HCT116 (cell line): ENCODE measurements at regions not wholly inside any gene's neighbourhood (a gene's known extent, or its start where the extent isn't known, plus 50 kb on each side); places are given as distances from the start of the nearest gene placed in this dataset.

Experiments used
- ATAC-seq: fragments of 200-7000 bp; cut with Tn5 transposase; 2 replicates; pipeline ENCODE4 v1.9.1; 2020; ENCODE audit warnings: mild to moderate bottlenecking, moderate library complexity
- BruUV-seq: library from RNA; stranded (reverse); fragments of 400-500 nt; replicated peaks from 2 replicates; lab custom pipeline; 2021; lab: Mats Ljungman, UMichigan
- CTCF ChIA-PET: fragments of 300-600 bp; sonication (Branson Sonifier 250); formaldehyde crosslinking; loops from one replicate; lab custom pipeline; 2021; ENCODE audit warnings: antibody characterized with exemption; lab: Charles Lee
- POLR2A ChIA-PET: fragments of 300-600, 350-600 bp; sonication (Branson Sonifier 250); formaldehyde crosslinking; loops from one replicate; lab custom pipeline; 2021; ENCODE audit warnings: antibody characterized with exemption; lab: Charles Lee
- RAD21 ChIA-PET, 2 experiments: fragments of 300-600 bp; sonication (Branson Sonifier 250); formaldehyde crosslinking; loops; one replicate each; lab custom pipeline; 2023; ENCODE audit warnings: low total read pairs in 2 of 2; ENCODE audit not compliant: uncharacterized antibody in 2 of 2, unreplicated experiment in 2 of 2, low non-redundant PET in 1 of 2; lab: Charles Lee
- DNase-seq: peaks from one replicate; pipeline ENCODE4 v3.0.0-alpha.2; 2010; ENCODE audit warnings: low read depth, low spot score
- H2AFZ ChIP-seq: fragments of 200-600 bp; shearing (Covaris generic), sonication (generic); 2 replicates; pipeline ENCODE4 v1.6.1; 2017; ENCODE audit warnings: low read depth, mixed run types, mixed read lengths, antibody characterized with exemption, low read length; ENCODE audit not compliant: poor library complexity, severe bottlenecking
- H3K27ac ChIP-seq: 2 replicates; pipeline ENCODE4 v1.5.1; 2012; ENCODE audit warnings: low read depth, low read length
- H3K27me3 ChIP-seq: fragments of 200-600 bp; sonication (generic); 2 replicates; pipeline ENCODE4 v1.6.1; 2016; ENCODE audit warnings: mixed run types, low read length, mixed read lengths; ENCODE audit not compliant: insufficient read depth
- H3K36me3 ChIP-seq, 2 experiments: fragments of 200-500 bp in 1 of 2; fragments of 200-600 bp in 1 of 2; sonication (Bioruptor generic) in 1 of 2; sonication (generic) in 1 of 2; 2 replicates each; pipeline versions ENCODE4 v1.5.1 to v1.6.1; 2014 to 2016; ENCODE audit warnings: low read length in 2 of 2, inconsistent platforms in 1 of 2, mixed read lengths in 1 of 2, mixed run types in 1 of 2; ENCODE audit not compliant: insufficient read depth in 2 of 2, control insufficient read depth in 1 of 2
- H3K4me1 ChIP-seq, 2 experiments: fragments of 200-600 bp in 1 of 2; sonication (generic) in 1 of 2; 2 replicates each; pipeline versions ENCODE4 v1.5.1 to v1.6.1; 2012 to 2017; ENCODE audit warnings: low read length in 2 of 2, inconsistent platforms in 1 of 2, mild to moderate bottlenecking in 1 of 2, mixed read lengths in 1 of 2, mixed run types in 1 of 2, moderate library complexity in 1 of 2; ENCODE audit not compliant: insufficient read depth in 2 of 2, control insufficient read depth in 1 of 2
- H3K4me2 ChIP-seq: fragments of 200-600 bp; sonication (generic); 2 replicates; pipeline ENCODE4 v1.6.1; 2017; ENCODE audit warnings: mixed run types, low read length, mixed read lengths
- H3K4me3 ChIP-seq, 2 experiments: fragments of 200-600 bp in 1 of 2; sonication (generic) in 1 of 2; replicated peaks in 1 of 2; 2 replicates each; pipeline ENCODE4 v1.5.1; 2011 to 2016; ENCODE audit warnings: low read length in 2 of 2, control low read depth in 1 of 2, low read depth in 1 of 2, mild to moderate bottlenecking in 1 of 2, mixed read lengths in 1 of 2, mixed run types in 1 of 2
- H3K79me2 ChIP-seq: fragments of 200-600 bp; sonication (generic); 2 replicates; pipeline ENCODE4 v1.6.1; 2017; ENCODE audit warnings: mild to moderate bottlenecking, mixed run types, low read length, moderate library complexity, mixed read lengths; ENCODE audit not compliant: insufficient read depth
- H3K9ac ChIP-seq: fragments of 200-600 bp; sonication (generic); 2 replicates; pipeline ENCODE4 v1.6.1; 2016; ENCODE audit warnings: low read length, mixed read lengths
- H3K9me2 ChIP-seq: fragments of 200-600 bp; sonication (generic), shearing (Covaris generic); 2 replicates; pipeline ENCODE4 v1.6.1; 2017; ENCODE audit warnings: mixed run types, mild to moderate bottlenecking, moderate library complexity; ENCODE audit not compliant: insufficient read depth
- H3K9me3 ChIP-seq, 2 experiments: fragments of 200-500 bp in 1 of 2; fragments of 200-600 bp in 1 of 2; sonication (Bioruptor generic) in 1 of 2; sonication (generic) in 1 of 2; 2 replicates each; pipeline ENCODE4 v1.6.1; 2014 to 2017; ENCODE audit warnings: low read length in 2 of 2, mixed read lengths in 2 of 2, inconsistent platforms in 1 of 2, low read depth in 1 of 2, mild to moderate bottlenecking in 1 of 2, mixed run types in 1 of 2, moderate library complexity in 1 of 2; ENCODE audit not compliant: control insufficient read depth in 1 of 2, insufficient read depth in 1 of 2
- H4K20me1 ChIP-seq: fragments of 200-600 bp; sonication (generic), shearing (Covaris generic); 2 replicates; pipeline ENCODE4 v1.6.1; 2017; ENCODE audit warnings: mixed run types, mild to moderate bottlenecking, moderate library complexity; ENCODE audit not compliant: insufficient read depth
- ATF3 ChIP-seq: IDR thresholded peaks from 2 replicates; pipeline ENCODE4 v1.6.1; 2012
- CBX3 ChIP-seq: IDR thresholded peaks from 2 replicates; pipeline ENCODE4 v1.6.1; 2012; ENCODE audit warnings: low read depth
- CEBPB ChIP-seq: IDR thresholded peaks from 2 replicates; pipeline ENCODE4 v1.6.1; 2012; ENCODE audit warnings: low read depth
- EGR1 ChIP-seq: IDR thresholded peaks from 2 replicates; pipeline ENCODE4 v1.6.1; 2012; ENCODE audit warnings: low read depth
- EZH2 ChIP-seq: fragments of 200-600 bp; sonication (generic); IDR thresholded peaks from 2 replicates; pipeline ENCODE4 v1.6.1; 2017; ENCODE audit warnings: antibody characterized with exemption, mixed run types
- EZH2phosphoT487 ChIP-seq: fragments of 200-600 bp; IDR thresholded peaks from 2 replicates; pipeline ENCODE4 v1.6.1; 2018; ENCODE audit warnings: antibody characterized with exemption, borderline replicate concordance
- FOSL1 ChIP-seq: IDR thresholded peaks from 2 replicates; pipeline ENCODE4 v1.6.1; 2012; ENCODE audit warnings: low read depth
- POLR2A ChIP-seq: IDR thresholded peaks from 2 replicates; pipeline ENCODE4 v1.7.0; 2011; ENCODE audit warnings: borderline replicate concordance; ENCODE audit not compliant: insufficient read depth, insufficient read length; ENCODE audit errors: extremely low read depth
- RAD21 ChIP-seq: IDR thresholded peaks from 2 replicates; pipeline ENCODE4 v1.6.1; 2012; ENCODE audit warnings: low read depth, mild to moderate bottlenecking
- SIN3A ChIP-seq: IDR thresholded peaks from 2 replicates; pipeline ENCODE4 v1.6.1; 2012; ENCODE audit warnings: low read depth
- SP1 ChIP-seq: IDR thresholded peaks from 2 replicates; pipeline ENCODE4 v1.6.1; 2012; ENCODE audit warnings: low read depth
- SRF ChIP-seq: IDR thresholded peaks from 2 replicates; pipeline ENCODE4 v1.6.1; 2012; ENCODE audit warnings: low read depth
- YY1 ChIP-seq: IDR thresholded peaks from 2 replicates; pipeline ENCODE4 v1.6.1; 2011; ENCODE audit warnings: low read length, low read depth, moderate library complexity, mild to moderate bottlenecking; ENCODE audit not compliant: insufficient replicate concordance; ENCODE audit errors: extremely low read depth
- ZBTB33 ChIP-seq: IDR thresholded peaks from 2 replicates; pipeline ENCODE4 v1.6.1; 2011; ENCODE audit warnings: mild to moderate bottlenecking, low read length, moderate library complexity; ENCODE audit not compliant: insufficient replicate concordance; ENCODE audit errors: extremely low read depth
- ZFX ChIP-seq: fragments of 450-650 bp; IDR thresholded peaks from 2 replicates; pipeline ENCODE4 v1.6.1; 2017
- ZNF274 ChIP-seq: fragments of 200-500 bp; sonication (Bioruptor generic); IDR thresholded peaks from 2 replicates; pipeline ENCODE4 v1.6.1; 2014; ENCODE audit warnings: mild to moderate bottlenecking, low read depth, low read length, inconsistent platforms
- intact Hi-C: fragments of 100-400 bp; cut with micrococcal nuclease; formaldehyde crosslinking; loops from 2 replicates; pipeline ENCODE4 v1.10.0; 2022

GRCh38 chr2:18074476-18074875 is 196.0 kb downstream of the KCNS3 start:
- no peak for DNase-seq
- TF ChIP-seq SRF (no peak), ZBTB33 (no peak), CBX3 (no peak), ZNF274 (no peak), SP1 (no peak), FOSL1 (no peak), EGR1 (no peak), EZH2phosphoT487 (no peak), POLR2A (no peak), ATF3 (no peak), SIN3A (no peak), EZH2 (no peak), ZFX (no peak), CEBPB (no peak), RAD21 (no peak), YY1 (no peak)
- TF ChIP-seq, all 23 proteins: peak for 0
- Histone ChIP-seq H3K9me3 (no peaks in the 10 kb centered on the region), H3K27ac (no peak overlapping the region), H3K9ac (no peak overlapping the region), H3K36me3 (no peaks in the 10 kb centered on the region), H3K4me3 (no peak overlapping the region), H2AFZ (no peak overlapping the region), H3K27me3 (peaks cover 37% of the 10 kb centered on the region), H3K9me2 (no peaks in the 10 kb centered on the region), H4K20me1 (no peaks in the 10 kb centered on the region), H3K4me1 (no peaks in the 10 kb centered on the region), H3K4me2 (no peak overlapping the region), H3K79me2 (no peaks in the 10 kb centered on the region)
- intact Hi-C loops: no loop called here
- ChIA-PET CTCF (no interaction called here), RAD21 (no interaction called here), POLR2A (no interaction called here)
- no TSS peak for BruUV-seq
- no peak for ATAC-seq
